ENCODE measurements at regions not wholly inside any gene's neighbourhood (a gene's known extent, or its start where the extent isn't known, plus 50 kb on each side); places are given as distances from the start of the nearest gene placed in this dataset.

GRCh38 chr2:76381624-76382023 is 670.9 kb upstream of the GCFC2 start:
- no peak for DNase-seq (ENCODE audit: low read depth)
- no peak for TF ChIP-seq CTCF (conservative IDR thresholded peaks at IDR 0.05; ENCODE audit: low read depth, low read length)
- H3K4me3 ChIP-seq (ENCODE audit: low read depth, low read length) = no peak overlapping the region

GRCh38 chr2:76378140-76378539 is 667.4 kb upstream of the GCFC2 start:
- TF ChIP-seq CTCF (conservative IDR thresholded peaks at IDR 0.05; ENCODE audit: low read depth, low read length) = no peak
- DNase-seq (ENCODE audit: low read depth) = no peak
- no peak overlapping the region for H3K4me3 ChIP-seq (ENCODE audit: low read depth, low read length)

- DNase-seq (ENCODE audit: low read depth) = no peak
- no peak for TF ChIP-seq CTCF (conservative IDR thresholded peaks at IDR 0.05; ENCODE audit: low read depth, low read length)
- H3K4me3 ChIP-seq (ENCODE audit: low read depth, low read length) = no peak overlapping the region
Measured at GRCh38 chr2:76341439-76341838, 630.7 kb upstream of the GCFC2 start.

- no peak overlapping the region for H3K4me3 ChIP-seq (ENCODE audit: low read depth, low read length)
- DNase-seq (ENCODE audit: low read depth) = no peak
- TF ChIP-seq CTCF (conservative IDR thresholded peaks at IDR 0.05; ENCODE audit: low read depth, low read length) = no peak
Measured at GRCh38 chr2:76332871-76333270, 622.2 kb upstream of the GCFC2 start.

- H3K4me3 ChIP-seq (ENCODE audit: low read depth, low read length) = no peak overlapping the region
- no peak for DNase-seq (ENCODE audit: low read depth)
- TF ChIP-seq CTCF (conservative IDR thresholded peaks at IDR 0.05; ENCODE audit: low read depth, low read length) = no peak
Measured at GRCh38 chr2:76330865-76331264, 620.1 kb upstream of the GCFC2 start.

- no peak for TF ChIP-seq CTCF (conservative IDR thresholded peaks at IDR 0.05; ENCODE audit: low read depth, low read length)
- no peak for DNase-seq (ENCODE audit: low read depth)
- no peak overlapping the region for H3K4me3 ChIP-seq (ENCODE audit: low read depth, low read length)
Measured at GRCh38 chr2:76326636-76327035, 615.9 kb upstream of the GCFC2 start.

GRCh38 chr2:76323381-76323780 is 612.7 kb upstream of the GCFC2 start:
- no peak for TF ChIP-seq CTCF (conservative IDR thresholded peaks at IDR 0.05; ENCODE audit: low read depth, low read length)
- no peak overlapping the region for H3K4me3 ChIP-seq (ENCODE audit: low read depth, low read length)
- DNase-seq (ENCODE audit: low read depth) = no peak
